GM10248 (cell line): ENCODE measurements at regions not wholly inside any gene's neighbourhood (a gene's known extent, or its start where the extent isn't known, plus 50 kb on each side); places are given as distances from the start of the nearest gene placed in this dataset.
"Not testable (repeated sequence)": the region's sequence is repeated elsewhere in the genome, so short reads cannot be mapped to it uniquely, and the experiment has no call there.

Experiments used
- CTCF ChIA-PET: fragments of 300-600 bp; sonication (Branson Sonifier 250); formaldehyde crosslinking; extraction: SDS; loops from one replicate; lab custom pipeline; 2021; ENCODE audit warnings: antibody characterized with exemption; lab: Yijun Ruan, JAX
- POLR2A ChIA-PET: fragments of 350-650 bp; sonication (Branson Sonifier 250); formaldehyde crosslinking; extraction: SDS; loops from one replicate; lab custom pipeline; 2020; ENCODE audit warnings: antibody characterized with exemption; lab: Yijun Ruan, JAX
- DNase-seq: peaks from one replicate; pipeline ENCODE4 v3.0.0; 2012; ENCODE audit errors: extremely low spot score
- TF ChIP-seq, protein P1 (sequence below): IDR thresholded peaks from 2 replicates; pipeline ENCODE4 v1.5.1; 2012; ENCODE audit warnings: mild to moderate bottlenecking, low read depth; ENCODE audit errors: extremely low read depth, missing control alignments, control extremely low read depth

DNA sequence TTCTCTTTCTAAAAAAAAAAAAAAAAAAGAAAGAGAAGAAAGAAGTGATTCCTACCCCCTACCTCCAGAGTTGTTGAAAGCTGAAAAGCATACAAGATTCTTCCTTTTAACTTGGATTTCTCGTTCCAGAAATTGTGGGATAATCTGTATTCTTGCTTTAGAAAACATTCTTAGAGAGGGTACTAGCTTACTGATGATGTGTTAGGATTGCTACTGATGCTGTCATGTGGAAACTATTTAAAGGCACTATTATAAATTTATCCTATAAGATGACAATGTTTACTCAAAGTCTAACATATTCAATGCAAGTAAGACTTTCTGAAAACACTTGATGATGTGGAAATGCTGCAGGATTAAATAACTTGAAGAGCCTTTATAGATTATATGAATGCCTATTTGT lies 204.0 kb upstream of the PUDP start:
- CTCF ChIA-PET: no interaction called here

DNA sequence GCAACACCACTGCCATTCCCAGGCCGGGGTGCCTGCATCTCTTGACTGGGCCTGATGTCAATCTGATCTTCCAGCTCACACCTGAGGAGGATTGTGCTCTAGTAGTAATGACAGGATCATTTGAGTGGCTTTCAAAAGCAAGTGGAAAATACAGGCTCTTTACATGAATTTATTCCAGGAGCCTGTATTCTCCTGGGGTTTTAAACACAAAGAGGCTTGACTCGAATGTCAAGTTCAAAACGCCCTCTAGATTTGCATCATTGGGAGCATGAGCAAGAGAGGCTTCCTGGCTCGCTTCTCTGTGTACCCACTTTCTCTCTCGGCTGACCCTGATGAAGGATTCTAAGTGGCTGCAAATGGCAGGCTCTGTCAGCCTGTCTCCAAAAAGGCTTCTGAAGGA lies 199.5 kb upstream of the PUDP start:
- TF ChIP-seq, protein P1, sequence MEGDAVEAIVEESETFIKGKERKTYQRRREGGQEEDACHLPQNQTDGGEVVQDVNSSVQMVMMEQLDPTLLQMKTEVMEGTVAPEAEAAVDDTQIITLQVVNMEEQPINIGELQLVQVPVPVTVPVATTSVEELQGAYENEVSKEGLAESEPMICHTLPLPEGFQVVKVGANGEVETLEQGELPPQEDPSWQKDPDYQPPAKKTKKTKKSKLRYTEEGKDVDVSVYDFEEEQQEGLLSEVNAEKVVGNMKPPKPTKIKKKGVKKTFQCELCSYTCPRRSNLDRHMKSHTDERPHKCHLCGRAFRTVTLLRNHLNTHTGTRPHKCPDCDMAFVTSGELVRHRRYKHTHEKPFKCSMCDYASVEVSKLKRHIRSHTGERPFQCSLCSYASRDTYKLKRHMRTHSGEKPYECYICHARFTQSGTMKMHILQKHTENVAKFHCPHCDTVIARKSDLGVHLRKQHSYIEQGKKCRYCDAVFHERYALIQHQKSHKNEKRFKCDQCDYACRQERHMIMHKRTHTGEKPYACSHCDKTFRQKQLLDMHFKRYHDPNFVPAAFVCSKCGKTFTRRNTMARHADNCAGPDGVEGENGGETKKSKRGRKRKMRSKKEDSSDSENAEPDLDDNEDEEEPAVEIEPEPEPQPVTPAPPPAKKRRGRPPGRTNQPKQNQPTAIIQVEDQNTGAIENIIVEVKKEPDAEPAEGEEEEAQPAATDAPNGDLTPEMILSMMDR: no peak
- ChIA-PET POLR2A (no interaction called here), CTCF (no interaction called here)
- DNase-seq: no peak

More for the DNA sequence above, 204.0 kb upstream of the PUDP start:
- TF ChIP-seq, protein P1: no peak
- no peak for DNase-seq
- POLR2A ChIA-PET: no interaction called here

DNA sequence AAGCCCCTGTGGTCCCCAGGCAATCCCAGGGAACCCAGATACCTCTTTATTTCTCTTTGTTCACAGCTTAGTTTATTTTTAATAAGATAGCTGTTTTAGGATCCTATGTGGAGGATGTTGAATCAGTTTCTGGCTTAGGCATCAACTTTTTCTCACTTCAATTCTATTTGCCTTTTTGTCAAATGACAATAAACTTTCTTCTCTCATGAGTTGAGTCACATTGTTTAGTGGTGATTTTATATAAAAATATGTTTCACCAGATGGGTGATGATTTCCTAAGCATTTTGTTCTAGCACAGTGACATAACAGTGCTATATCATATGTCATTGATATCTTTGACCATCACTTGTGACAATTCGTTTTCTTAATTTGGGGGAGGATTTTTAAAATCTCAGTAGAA lies 198.1 kb upstream of the PUDP start:
- DNase-seq: no peak
- ChIA-PET CTCF (no interaction called here), POLR2A (no interaction called here)
- TF ChIP-seq, protein P1: no peak

DNA sequence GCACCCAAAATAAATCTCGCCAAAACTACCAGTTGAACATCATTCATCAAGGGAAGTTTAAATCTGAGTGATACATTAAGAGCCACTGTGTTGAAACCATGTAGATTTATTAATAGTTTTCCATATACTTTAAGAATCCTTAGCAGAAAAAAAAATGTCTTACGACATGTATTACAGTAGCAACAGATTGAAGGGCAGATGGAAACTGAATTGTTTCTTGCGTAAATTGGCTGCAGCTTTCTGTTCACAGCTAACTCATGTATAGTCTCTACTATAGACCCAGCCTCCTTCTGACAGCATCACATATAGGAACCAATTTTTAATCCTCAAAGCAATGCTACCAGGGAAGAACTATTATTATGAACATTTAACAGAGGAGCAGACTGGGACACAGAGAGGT lies 195.2 kb upstream of the PUDP start:
- CTCF ChIA-PET: interaction anchor here (1.2 kb wide), 1 partner anchor 15 kb away, joined by 3 read pairs; no protein-coding TSS in a partner anchor
- POLR2A ChIA-PET: no interaction called here
- DNase-seq: no peak
- TF ChIP-seq, protein P1: no peak

DNA sequence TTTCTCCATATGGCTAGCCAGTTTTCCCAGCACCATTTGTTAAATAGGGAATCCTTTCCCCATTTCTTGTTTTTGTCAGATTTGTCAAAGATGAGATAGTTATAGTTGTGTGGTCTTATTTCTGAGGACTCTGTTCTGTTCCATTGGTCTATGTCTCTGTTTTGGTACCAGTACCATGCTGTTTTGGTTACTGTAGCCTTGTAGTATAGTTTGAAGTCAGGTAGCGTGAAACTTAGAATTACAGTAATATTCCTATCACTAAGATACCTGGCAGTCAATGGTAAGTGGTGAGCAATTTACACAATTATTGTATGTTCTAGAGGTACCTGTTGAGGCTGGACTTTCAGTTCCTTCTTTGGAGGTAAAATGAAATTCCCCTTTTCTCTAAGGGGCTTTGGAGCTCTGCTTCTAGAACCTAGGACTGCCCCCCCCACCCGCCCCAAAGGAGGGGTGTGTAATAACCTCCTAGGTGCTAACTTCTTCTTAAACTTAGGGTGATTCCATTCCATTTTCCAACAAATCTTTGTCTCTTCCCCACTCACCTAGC lies 187.9 kb upstream of the PUDP start:
- DNase-seq, POLR2A ChIA-PET, CTCF ChIA-PET: not testable (repeated sequence)

DNA sequence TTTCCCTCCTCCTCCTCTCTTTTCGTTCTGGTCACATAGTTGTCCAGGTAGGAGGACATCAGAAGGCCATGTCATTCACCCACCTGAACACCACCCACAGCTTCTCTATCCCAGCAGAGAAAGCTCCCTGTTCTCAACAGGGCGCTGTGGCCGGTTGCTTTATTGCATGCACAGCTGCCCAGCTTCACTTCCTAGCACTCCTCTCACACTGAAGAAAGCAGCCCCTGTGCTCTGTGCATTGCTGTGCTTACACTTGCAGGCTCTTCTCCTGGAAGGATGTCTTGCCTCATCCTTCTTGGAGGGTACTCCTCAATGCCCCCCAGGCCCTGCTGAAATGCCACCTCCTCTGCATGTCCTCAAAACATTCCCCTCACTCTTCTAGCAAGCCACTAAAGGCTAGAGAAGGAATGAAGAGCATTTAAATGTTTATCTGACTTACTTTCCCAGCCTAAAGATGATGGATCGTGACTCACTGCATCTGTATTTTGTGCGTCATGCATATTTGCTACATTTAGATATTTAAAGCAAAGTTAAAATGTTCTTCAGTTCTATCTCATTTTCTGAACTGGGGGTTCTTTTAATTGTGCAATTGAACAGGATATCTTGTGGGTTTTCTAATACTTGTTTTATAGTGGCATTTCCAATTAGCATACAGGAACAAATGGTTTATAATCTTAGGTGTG lies 186.4 kb upstream of the PUDP start:
- DNase-seq: no peak
- TF ChIP-seq, protein P1: no peak
- ChIA-PET POLR2A (no interaction called here), CTCF (no interaction called here)
